HL-60/S4 treated with retinoic acid at 250 ng/mL for 4 days and 3 days (cell line): ENCODE measurements at regions not wholly inside any gene's neighbourhood (a gene's known extent, or its start where the extent isn't known, plus 50 kb on each side); places are given as distances from the start of the nearest gene placed in this dataset.

Source experiments
- in situ Hi-C: fragments of 300-500 bp; cut with MboI; formaldehyde crosslinking; loops from 2 replicates; pipeline ENCODE4 v1.7.0; 2022; ENCODE audit warnings: low sequenced_read_pairs

DNA sequence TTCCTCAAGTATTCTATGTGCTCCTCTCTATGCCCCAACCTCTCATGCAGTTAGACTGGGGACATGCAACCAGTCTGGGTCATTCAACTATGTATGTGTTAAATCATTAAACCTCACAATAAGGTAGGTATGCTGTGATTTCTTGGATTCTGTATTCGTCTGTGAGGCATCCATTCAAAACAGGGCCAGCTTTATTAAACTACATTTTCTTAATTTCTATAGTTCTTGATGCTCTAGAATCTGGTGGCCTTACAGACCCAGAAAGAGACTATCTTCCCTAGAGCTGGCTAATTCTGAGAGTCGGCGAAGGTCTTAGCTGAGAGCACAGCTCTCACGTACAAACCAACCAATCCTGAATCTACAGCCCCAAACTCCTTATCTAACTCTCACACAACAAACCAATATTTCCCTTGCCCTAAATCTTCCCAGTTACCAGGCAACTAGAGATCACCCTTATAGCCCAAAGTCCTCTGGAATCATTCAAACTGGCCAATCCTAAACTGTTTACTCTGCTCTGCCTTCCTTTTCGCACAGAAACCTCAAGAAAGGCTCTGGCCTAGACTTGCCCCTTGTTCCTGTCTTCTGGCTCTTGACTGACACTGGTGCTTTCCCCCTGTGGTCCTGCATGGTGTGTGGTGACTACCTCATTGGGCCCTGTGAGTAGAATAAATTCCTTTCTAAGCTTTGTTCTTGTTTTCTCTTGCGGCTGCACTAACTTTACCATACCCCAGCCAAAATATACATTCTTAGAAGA lies 203.5 kb upstream of the TET2 start:
- in situ Hi-C loops: no loop called here

GRCh38 chr4:104944596-104944995 lies 202.1 kb upstream of the TET2 start:
- in situ Hi-C loops: no loop called here

DNA sequence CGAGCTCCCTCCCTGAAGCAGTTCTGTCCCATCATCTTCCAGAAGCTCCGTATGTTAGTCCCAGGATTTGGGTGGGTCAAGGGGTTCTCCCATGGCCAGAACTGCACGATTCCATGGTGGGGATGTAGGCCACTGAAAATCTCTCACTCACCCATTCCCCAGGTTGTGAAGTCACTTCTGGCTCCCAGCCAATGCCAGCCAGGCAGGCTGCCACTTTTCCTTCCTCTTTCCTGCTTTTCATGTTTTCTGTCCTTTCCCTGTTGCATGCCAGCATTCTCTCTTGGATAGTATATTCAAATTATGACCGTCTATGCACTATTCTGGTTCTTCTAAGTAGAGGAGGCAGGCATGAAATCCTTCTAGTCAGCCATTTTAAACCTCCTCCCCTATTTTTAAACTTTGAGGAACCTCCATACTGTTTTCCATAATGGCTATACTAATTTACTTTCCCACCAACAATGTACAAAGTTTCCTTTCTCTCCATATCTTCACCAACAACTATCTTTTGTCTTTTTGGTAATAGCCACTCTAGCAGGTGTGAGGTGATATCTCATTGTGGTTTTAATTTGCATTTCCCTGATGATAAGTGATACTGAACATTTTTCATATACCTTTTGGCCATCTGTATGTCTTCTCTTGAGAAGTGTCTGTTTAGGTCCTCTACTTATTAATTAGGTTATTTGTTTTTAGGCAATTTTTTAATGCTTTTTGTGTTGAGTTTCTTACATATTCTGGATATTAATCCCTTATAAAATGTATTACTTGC lies 182.1 kb upstream of the TET2 start:
- in situ Hi-C loops: no loop called here

DNA sequence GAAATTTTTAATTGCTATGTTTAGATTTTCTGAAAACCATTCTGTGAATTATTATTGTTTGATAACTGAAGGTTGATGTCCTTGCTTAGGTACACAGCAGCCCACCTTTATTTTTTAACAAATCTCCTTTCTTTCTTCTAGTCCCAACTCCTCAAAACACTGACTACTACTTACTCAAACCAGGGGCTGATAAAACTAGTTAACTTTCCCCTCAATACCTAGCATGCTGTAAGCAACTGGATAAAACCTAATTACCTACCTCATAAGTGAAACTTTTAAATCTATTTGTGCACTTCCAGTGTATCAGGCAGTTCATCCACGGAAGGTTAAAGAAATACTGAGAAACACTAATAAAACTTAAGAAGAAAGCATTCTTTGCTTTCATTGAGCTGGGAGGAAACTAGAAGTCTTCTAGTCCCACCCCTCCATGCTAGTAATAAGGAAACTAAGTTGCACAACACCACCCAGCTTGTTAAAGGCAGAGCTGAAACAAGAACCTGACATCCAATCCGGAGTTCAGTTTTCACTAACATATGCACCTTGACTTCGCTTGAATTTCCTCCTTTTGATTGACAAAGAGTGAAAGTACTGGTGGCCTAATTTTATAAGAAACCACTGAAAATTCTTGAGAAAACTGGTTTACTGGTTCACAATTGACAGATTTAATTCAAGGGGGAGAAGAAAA lies 180.2 kb upstream of the TET2 start:
- in situ Hi-C loops: no loop called here

GRCh38 chr4:104967034-104967401 lies 179.7 kb upstream of the TET2 start:
- in situ Hi-C loops: no loop called here

GRCh38 chr4:104969394-104970082 lies 177.1 kb upstream of the TET2 start:
- in situ Hi-C loops: no loop called here

GRCh38 chr4:104971462-104971861 lies 175.2 kb upstream of the TET2 start:
- in situ Hi-C loops: no loop called here

GRCh38 chr4:104973708-104974107 lies 173.0 kb upstream of the TET2 start:
- in situ Hi-C loops: no loop called here

DNA sequence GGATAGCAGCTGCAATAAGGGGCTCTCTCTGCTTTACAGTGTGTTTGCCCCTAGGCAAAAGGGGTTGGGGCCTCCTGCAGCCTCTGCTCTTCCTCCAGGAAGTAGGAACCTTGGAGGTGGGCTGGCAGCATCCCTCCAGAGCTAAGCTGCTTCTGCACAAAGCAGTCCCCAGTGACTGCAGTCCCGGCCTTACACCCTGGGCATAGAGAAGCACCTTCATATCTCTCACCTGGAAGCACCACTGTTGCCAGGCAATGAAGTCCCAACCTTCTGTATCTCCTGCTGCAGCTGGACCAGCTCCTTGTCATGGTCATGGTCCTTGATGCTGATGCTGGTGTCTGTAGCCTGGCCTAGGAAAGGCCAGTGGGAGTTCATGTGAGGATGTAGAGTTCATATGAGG lies 171.1 kb upstream of the TET2 start:
- in situ Hi-C loops: no loop called here

DNA sequence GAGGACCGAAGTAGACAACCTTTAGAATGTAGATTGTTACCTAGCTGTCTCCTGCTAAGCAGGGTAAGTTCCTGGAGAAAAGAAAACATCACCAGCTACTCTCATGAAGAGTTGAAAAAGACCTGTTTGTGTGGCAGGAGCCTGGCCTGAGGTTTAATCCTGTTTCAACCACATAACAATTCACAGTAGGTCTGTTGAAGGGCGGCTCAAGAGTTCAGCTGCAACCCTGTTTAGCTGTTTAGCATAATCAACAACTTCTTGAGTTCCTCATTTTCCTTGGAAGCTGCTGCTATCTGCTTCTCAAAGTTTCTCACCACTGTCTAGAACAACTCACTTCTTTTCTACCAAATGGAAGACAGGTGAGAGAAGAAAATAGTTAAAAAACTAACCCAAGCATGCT lies 170.4 kb upstream of the TET2 start:
- in situ Hi-C loops: no loop called here

GRCh38 chr4:104979083-104979760 lies 167.5 kb upstream of the TET2 start:
- in situ Hi-C loops: no loop called here

- in situ Hi-C loops: no loop called here
Observed at GRCh38 chr4:104983615-104984179, 163.0 kb upstream of the TET2 start.

DNA sequence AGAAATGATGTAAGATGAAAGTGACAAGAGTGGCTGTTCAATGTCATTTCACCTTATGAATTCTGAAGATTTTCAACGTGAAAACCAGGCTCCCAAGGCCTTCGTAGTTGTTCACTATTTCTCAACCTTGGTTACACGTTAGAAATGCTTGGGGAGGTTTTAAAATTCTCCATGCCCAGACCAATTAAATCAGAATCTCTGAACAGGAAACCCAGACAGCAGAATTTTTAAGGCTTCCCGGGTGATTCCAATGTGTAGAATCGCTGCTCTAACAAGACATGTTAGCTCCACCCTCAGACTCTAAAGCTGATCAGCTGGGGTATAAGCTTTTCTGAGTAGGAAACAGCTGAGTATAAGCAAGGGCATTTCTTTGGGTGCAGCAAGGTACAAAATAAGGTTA lies 160.4 kb upstream of the TET2 start:
- in situ Hi-C loops: no loop called here

DNA sequence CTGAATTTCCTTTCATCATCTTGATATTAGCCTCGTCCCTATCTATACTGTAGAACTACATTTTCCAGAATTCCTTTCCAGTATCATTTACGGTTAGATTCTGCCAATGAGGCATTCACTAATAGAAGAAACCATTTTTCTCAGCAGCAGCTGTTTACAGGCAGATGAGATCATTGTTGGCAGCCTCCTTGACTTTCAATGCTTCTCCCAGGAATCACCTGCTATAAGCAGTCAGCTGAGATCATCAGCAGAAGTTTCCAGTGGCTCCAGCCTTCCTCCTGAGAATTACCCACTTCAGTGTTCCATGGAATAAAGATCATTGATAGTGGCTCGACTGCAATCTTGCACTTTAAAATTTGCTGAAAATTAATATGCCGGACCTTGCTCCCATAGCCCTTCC lies 157.3 kb upstream of the TET2 start:
- in situ Hi-C loops: no loop called here

- in situ Hi-C loops: no loop called here
Observed at GRCh38 chr4:105002278-105002677, 144.4 kb upstream of the TET2 start.

- in situ Hi-C loops: no loop called here
Observed at GRCh38 chr4:105014234-105014633, 132.4 kb upstream of the TET2 start.

DNA sequence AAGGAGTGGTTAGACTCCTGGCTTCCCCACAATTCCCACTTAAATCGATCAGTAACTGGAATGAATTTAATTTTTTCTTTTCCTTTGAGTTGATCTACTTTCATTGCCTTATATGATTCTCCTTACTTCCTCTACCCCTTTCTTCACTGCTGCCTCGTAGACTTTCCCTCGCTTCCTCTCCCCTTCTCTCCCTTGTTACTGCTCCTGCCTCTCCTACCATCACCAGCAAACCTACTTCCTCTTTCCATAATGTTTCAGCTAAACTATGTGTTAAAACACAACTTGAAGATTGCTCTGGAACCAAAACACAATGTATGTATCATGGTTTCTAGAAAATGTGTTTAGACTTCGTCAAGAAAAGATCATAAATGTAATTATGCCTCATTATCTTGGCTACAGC lies 132.0 kb upstream of the TET2 start:
- in situ Hi-C loops: no loop called here

DNA sequence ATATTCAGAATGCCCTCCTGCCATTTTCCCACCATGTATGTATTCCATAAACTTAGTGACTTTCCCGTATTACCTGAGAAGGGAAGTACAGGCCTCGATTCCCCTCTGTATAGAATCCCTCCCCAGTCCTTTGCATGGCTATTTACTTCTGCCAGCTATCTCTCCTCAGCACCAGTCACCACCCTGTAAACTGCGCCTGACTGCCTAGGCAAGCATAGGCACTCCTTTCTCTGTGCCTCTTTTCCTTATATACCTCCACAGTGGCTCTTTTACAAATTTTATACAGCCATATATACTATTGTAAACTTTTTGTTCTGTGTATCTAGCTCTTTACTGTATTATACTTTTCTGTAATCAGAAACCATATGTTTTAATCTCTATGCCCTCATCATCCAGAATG lies 130.9 kb upstream of the TET2 start:
- in situ Hi-C loops: no loop called here

DNA sequence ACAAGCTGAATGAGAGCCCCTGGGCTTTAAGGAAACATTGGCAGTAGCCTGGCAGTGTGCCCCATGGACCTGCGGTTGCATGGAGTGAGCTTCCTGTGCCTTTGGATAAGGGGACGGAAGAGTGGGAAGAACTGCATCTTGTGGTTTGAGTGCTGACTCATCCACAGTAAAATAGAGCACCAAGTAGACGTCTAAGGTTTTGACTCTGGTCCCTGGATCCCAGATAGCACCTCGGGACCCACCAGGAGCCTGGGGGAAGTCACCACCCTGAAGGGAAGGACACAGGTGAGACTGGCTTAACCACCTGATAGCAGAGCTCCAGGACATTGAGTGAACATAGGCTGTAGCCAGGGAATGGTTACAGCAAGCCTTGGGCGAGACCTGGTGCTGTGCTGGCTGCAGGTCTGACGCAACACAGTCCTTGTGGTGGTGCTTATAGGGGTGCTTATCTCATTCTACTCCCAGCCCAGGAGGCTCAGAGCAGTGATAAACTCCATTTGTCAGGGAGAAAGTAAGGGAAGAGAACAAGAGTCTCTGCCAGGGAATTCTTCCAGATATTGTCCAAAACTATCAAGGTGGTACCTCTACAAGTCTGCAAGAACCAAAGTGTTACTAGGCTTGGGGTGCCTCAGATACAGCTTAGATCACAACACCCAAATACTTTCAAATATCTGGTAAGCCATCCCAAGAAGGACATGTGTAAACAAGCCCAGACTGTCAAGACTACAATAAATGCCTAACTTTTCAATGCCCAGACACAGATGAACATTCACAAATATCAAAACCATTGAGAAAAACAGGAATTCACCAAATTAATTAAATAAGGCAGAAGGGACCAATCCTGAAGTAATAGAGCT lies 123.6 kb upstream of the TET2 start:
- in situ Hi-C loops: no loop called here

DNA sequence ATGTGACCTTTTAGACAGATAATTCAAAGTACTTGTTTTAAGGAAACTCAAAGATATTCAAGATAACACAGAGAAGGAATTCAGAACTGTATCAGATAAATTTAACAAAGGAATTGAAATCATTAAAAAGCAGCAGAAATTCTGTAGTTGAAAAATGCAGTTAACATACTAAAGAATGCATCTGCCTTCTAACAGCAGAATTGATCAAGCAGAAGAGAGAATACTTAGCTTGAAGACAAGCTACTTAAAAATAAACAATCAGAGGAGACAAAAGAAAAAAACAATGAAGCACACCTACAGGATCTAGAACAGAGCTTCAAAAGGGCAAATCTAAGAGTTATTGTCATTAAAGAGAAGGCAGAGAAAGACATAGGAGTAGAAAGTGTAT lies 123.0 kb upstream of the TET2 start:
- in situ Hi-C loops: no loop called here
